Keratinocyte (primary cell): ENCODE measurements at regions not wholly inside any gene's neighbourhood (a gene's known extent, or its start where the extent isn't known, plus 50 kb on each side); places are given as distances from the start of the nearest gene placed in this dataset.

Source experiments
- DNase-seq: peaks from one replicate; pipeline ENCODE4 v3.0.0-alpha.2; 2011; ENCODE audit warnings: low read depth, missing footprints, low spot score
- FAIRE-seq: peaks from 2 replicates; lab custom pipeline; 2011; peaks lifted over from hg19 to GRCh38; lab: Jason Lieb, UNC
- H2AFZ ChIP-seq: 2 replicates; pipeline ENCODE4 v1.6.0; 2012; ENCODE audit warnings: low read length, control low read depth, inconsistent platforms; ENCODE audit not compliant: control insufficient read depth
- H3K27ac ChIP-seq: 2 replicates; pipeline ENCODE4 v1.5.1; 2011; ENCODE audit warnings: low read length; ENCODE audit not compliant: control insufficient read depth, insufficient read depth
- H3K27me3 ChIP-seq: 3 replicates; pipeline ENCODE4 v1.6.0; 2011; ENCODE audit warnings: low read length; ENCODE audit not compliant: control insufficient read depth, insufficient read depth; ENCODE audit errors: extremely low read depth
- H3K36me3 ChIP-seq, 2 experiments: 2 replicates in 1 of 2; 3 replicates in 1 of 2; pipeline ENCODE4 v1.5.1; 2011; ENCODE audit warnings: low read length in 2 of 2, mild to moderate bottlenecking in 1 of 2; ENCODE audit not compliant: control insufficient read depth in 2 of 2, insufficient read depth in 2 of 2; ENCODE audit errors: extremely low read depth in 1 of 2
- H3K4me1 ChIP-seq: 3 replicates; pipeline ENCODE4 v1.5.1; 2011; ENCODE audit warnings: low read length; ENCODE audit not compliant: control insufficient read depth, insufficient read depth; ENCODE audit errors: extremely low read depth
- H3K4me2 ChIP-seq: 3 replicates; pipeline ENCODE4 v1.6.0; 2011; ENCODE audit warnings: low read depth, low read length; ENCODE audit not compliant: control insufficient read depth, insufficient read depth; ENCODE audit errors: extremely low read depth
- H3K4me3 ChIP-seq, 3 experiments: fragments of 200-600 bp in 1 of 3; sonication (generic) in 1 of 3; 2 replicates in 2 of 3; 3 replicates in 1 of 3; pipeline ENCODE4 v1.5.1; 2011 to 2016; ENCODE audit warnings: low read length in 3 of 3, mild to moderate bottlenecking in 3 of 3, control low read depth in 2 of 3, inconsistent platforms in 1 of 3, low read depth in 1 of 3, mixed read lengths in 1 of 3, mixed run types in 1 of 3, moderate library complexity in 1 of 3; ENCODE audit not compliant: control insufficient read depth in 2 of 3, insufficient read depth in 2 of 3; ENCODE audit errors: extremely low read depth in 1 of 3
- H3K79me2 ChIP-seq: 2 replicates; pipeline ENCODE4 v1.6.0; 2012; ENCODE audit warnings: low read length; ENCODE audit not compliant: control insufficient read depth, insufficient read depth
- H3K9ac ChIP-seq: 3 replicates; pipeline ENCODE4 v1.6.0; 2011; ENCODE audit warnings: low read length; ENCODE audit not compliant: control insufficient read depth, insufficient read depth; ENCODE audit errors: extremely low read depth
- H3K9me1 ChIP-seq: 3 replicates; pipeline ENCODE4 v1.6.0; 2011; ENCODE audit warnings: low read length; ENCODE audit not compliant: control insufficient read depth, insufficient read depth; ENCODE audit errors: extremely low read depth
- H3K9me3 ChIP-seq: 2 replicates; pipeline ENCODE4 v1.5.1; 2012; ENCODE audit warnings: low read depth, low read length; ENCODE audit not compliant: control insufficient read depth
- H4K20me1 ChIP-seq: 3 replicates; pipeline ENCODE4 v1.6.0; 2011; ENCODE audit warnings: low read length; ENCODE audit not compliant: control insufficient read depth, insufficient read depth; ENCODE audit errors: extremely low read depth
- CTCF ChIP-seq, 3 experiments: IDR thresholded peaks in 1 of 3; conservative IDR thresholded peaks in 1 of 3; optimal IDR thresholded peaks in 1 of 3; 2 replicates in 2 of 3; 3 replicates in 1 of 3; pipeline versions ENCODE3 to v1.5.1; 2011; ENCODE audit warnings: low read length in 3 of 3, mild to moderate bottlenecking in 3 of 3, moderate library complexity in 2 of 3, control low read depth in 1 of 3, inconsistent platforms in 1 of 3; ENCODE audit not compliant: insufficient read depth in 2 of 3; ENCODE audit errors: extremely low read depth in 1 of 3
- EZH2 ChIP-seq: IDR thresholded peaks from one replicate; pipeline ENCODE4 v1.6.1; 2012; ENCODE audit warnings: inconsistent platforms, mild to moderate bottlenecking, low read length, moderate library complexity
- dilution Hi-C: fragments of 300-500 bp; cut with MboI; formaldehyde crosslinking; loops from one replicate; pipeline ENCODE4 v1.7.0; 2020; ENCODE audit warnings: low sequenced_read_pairs; ENCODE audit not compliant: extremely low pct_ligation_motif_present

- Histone ChIP-seq H3K9me3 (peaks cover 9% of the 10 kb centered on the region), H3K27ac (no peak overlapping the region), H3K4me1 (no peaks in the 10 kb centered on the region), H3K27me3 (no peaks in the 10 kb centered on the region), H3K9me1 (no peaks in the 10 kb centered on the region), H3K4me2 (no peak overlapping the region), H2AFZ (no peak overlapping the region), H3K9ac (no peak overlapping the region), H4K20me1 (no peaks in the 10 kb centered on the region), H3K4me3 (no peak overlapping the region), H3K79me2 (no peaks in the 10 kb centered on the region), H3K36me3 (no peaks in the 10 kb centered on the region)
- no peak for TF ChIP-seq CTCF (optimal IDR thresholded peaks at IDR 0.05 in 1 of 3, IDR thresholded peaks at IDR 0.05 in 1 of 3, conservative IDR thresholded peaks at IDR 0.05 in 1 of 3; ENCODE audit: extremely low read depth in 1 of 3, insufficient read depth in 2 of 3, low read length in 3 of 3)
- no peak for TF ChIP-seq EZH2
- dilution Hi-C loops: no loop called here
- DNase-seq (no peak), FAIRE-seq (no peak)
Observed at GRCh38 chr14:101405171-101405883, 156.0 kb upstream of the DIO3 start.

GRCh38 chr14:101406921-101407320 lies 154.4 kb upstream of the DIO3 start:
- Histone ChIP-seq H3K27ac (no peak overlapping the region), H3K27me3 (no peaks in the 10 kb centered on the region), H3K9me3 (peaks cover 15% of the 10 kb centered on the region), H3K79me2 (no peaks in the 10 kb centered on the region), H3K9me1 (no peaks in the 10 kb centered on the region), H3K4me2 (no peak overlapping the region), H3K4me1 (no peaks in the 10 kb centered on the region), H2AFZ (no peak overlapping the region), H3K4me3 (no peak overlapping the region), H4K20me1 (no peaks in the 10 kb centered on the region), H3K9ac (no peak overlapping the region), H3K36me3 (no peaks in the 10 kb centered on the region)
- TF ChIP-seq CTCF (optimal IDR thresholded peaks at IDR 0.05 in 1 of 3, IDR thresholded peaks at IDR 0.05 in 1 of 3, conservative IDR thresholded peaks at IDR 0.05 in 1 of 3; ENCODE audit: extremely low read depth in 1 of 3, insufficient read depth in 2 of 3, low read length in 3 of 3) (no peak), EZH2 (no peak)
- dilution Hi-C loops: no loop called here
- FAIRE-seq (no peak), DNase-seq (no peak)
